ENCODE measurements at regions not wholly inside any gene's neighbourhood (a gene's known extent, or its start where the extent isn't known, plus 50 kb on each side); places are given as distances from the start of the nearest gene placed in this dataset.

GRCh38 chr9:19925674-19926503 is 137.1 kb upstream of the SLC24A2 start (continued):
- TF ChIP-seq, protein P1, sequence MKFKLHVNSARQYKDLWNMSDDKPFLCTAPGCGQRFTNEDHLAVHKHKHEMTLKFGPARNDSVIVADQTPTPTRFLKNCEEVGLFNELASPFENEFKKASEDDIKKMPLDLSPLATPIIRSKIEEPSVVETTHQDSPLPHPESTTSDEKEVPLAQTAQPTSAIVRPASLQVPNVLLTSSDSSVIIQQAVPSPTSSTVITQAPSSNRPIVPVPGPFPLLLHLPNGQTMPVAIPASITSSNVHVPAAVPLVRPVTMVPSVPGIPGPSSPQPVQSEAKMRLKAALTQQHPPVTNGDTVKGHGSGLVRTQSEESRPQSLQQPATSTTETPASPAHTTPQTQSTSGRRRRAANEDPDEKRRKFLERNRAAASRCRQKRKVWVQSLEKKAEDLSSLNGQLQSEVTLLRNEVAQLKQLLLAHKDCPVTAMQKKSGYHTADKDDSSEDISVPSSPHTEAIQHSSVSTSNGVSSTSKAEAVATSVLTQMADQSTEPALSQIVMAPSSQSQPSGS (IDR thresholded peaks at IDR 0.05; ENCODE audit: low read length): peak; percentile 63; the same call in 1 of the 2 replicates
- no peak for TF ChIP-seq SUZ12 (IDR thresholded peaks at IDR 0.05; ENCODE audit: low read length)
- no peak for TF ChIP-seq SP2 (IDR thresholded peaks at IDR 0.05; ENCODE audit: low read length)
- TF ChIP-seq ASH2L (IDR thresholded peaks at IDR 0.05; ENCODE audit: low read length): peak; percentile 29
- TF ChIP-seq, protein P2, sequence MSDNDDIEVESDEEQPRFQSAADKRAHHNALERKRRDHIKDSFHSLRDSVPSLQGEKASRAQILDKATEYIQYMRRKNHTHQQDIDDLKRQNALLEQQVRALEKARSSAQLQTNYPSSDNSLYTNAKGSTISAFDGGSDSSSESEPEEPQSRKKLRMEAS (IDR thresholded peaks at IDR 0.05): peak; percentile 37; the same call in 1 of the 2 replicates
- TF ChIP-seq CREB1 (IDR thresholded peaks at IDR 0.05): peak; percentile 47; the same call in 1 of the 2 replicates
- peak; percentile 85 for TF ChIP-seq JUND (IDR thresholded peaks at IDR 0.05; ENCODE audit: low read length)
- 0 out of 2 replicates have a peak, but pooled peaks have one; percentile 37 for TF ChIP-seq BACH1 (IDR thresholded peaks at IDR 0.05; ENCODE audit: low read length)
- TF ChIP-seq SIRT6 (IDR thresholded peaks at IDR 0.05; ENCODE audit: low read length): no peak
- peak; percentile 92 to 99 (median 92) for TF ChIP-seq CTCF (IDR thresholded peaks at IDR 0.05; ENCODE audit: control extremely low read depth in 1 of 3, insufficient read depth in 1 of 3, low read depth in 1 of 3, low read length in 3 of 3)
- peak in 1 of 2 experiments; percentile 49; a peak in 1 of 4 replicates for TF ChIP-seq SIN3A (conservative IDR thresholded peaks at IDR 0.05 in 1 of 2, IDR thresholded peaks at IDR 0.05 in 1 of 2; ENCODE audit: low read depth in 1 of 2, low read length in 2 of 2)

Measured in H1 (cell line).